ENCODE measurements at regions not wholly inside any gene's neighbourhood (a gene's known extent, or its start where the extent isn't known, plus 50 kb on each side); places are given as distances from the start of the nearest gene placed in this dataset.

- Histone ChIP-seq H3K27me3 (no peaks in the 10 kb centered on the region), H3K9me3 (no peaks in the 10 kb centered on the region), H3K36me3 (replicated peaks in 1 of 2; ENCODE audit: insufficient read depth in 1 of 2, low read depth in 2 of 2) (no peaks in the 10 kb centered on the region), H3K4me3 (no peak overlapping the region), H3K4me1 (no peaks in the 10 kb centered on the region), H3K27ac (no peak overlapping the region)
- 77 to 88% methylated on average over 2 of the region's 2 CpGs for WGBS, 2 donors
- DNase-seq (no peak), ATAC-seq (no peak)
- intact Hi-C loops (cut with DNase I): no loop called here
- no peak for TF ChIP-seq CTCF (IDR thresholded peaks at IDR 0.05)
- no peak for TF ChIP-seq POLR2A (IDR thresholded peaks at IDR 0.05)
These were observed 69.4 kb upstream of the GAP43 start for GRCh38 chr3:115553796-115554486.

GRCh38 chr3:115554487-115554807, 68.9 kb upstream of the GAP43 start:
- no peak for DNase-seq
- Histone ChIP-seq H3K27me3 (no peaks in the 10 kb centered on the region), H3K4me3 (no peak overlapping the region), H3K27ac (no peak overlapping the region), H3K4me1 (no peaks in the 10 kb centered on the region), H3K9me3 (no peaks in the 10 kb centered on the region), H3K36me3 (replicated peaks in 1 of 2; ENCODE audit: insufficient read depth in 1 of 2, low read depth in 2 of 2) (no peaks in the 10 kb centered on the region)
- ATAC-seq: no peak
- intact Hi-C loops (cut with DNase I): no loop called here
- TF ChIP-seq CTCF (IDR thresholded peaks at IDR 0.05) (no peak), POLR2A (IDR thresholded peaks at IDR 0.05) (no peak)

- Histone ChIP-seq H3K4me1 (no peaks in the 10 kb centered on the region), H3K27ac (no peak overlapping the region), H3K27me3 (no peaks in the 10 kb centered on the region), H3K9me3 (no peaks in the 10 kb centered on the region), H3K4me3 (no peak overlapping the region), H3K36me3 (replicated peaks in 1 of 2; ENCODE audit: insufficient read depth in 1 of 2, low read depth in 2 of 2) (no peaks in the 10 kb centered on the region)
- DNase-seq: no peak
- no peak for ATAC-seq
- intact Hi-C loops (cut with DNase I): no loop called here
- WGBS, 2 donors: 48 to 52% methylated on average over 4 of the region's 4 CpGs
- TF ChIP-seq POLR2A (IDR thresholded peaks at IDR 0.05): no peak
- no peak for TF ChIP-seq CTCF (IDR thresholded peaks at IDR 0.05)
These were observed 60.6 kb upstream of the GAP43 start for GRCh38 chr3:115562636-115563267.

GRCh38 chr3:115563984-115564383, 59.3 kb upstream of the GAP43 start:
- WGBS, 2 donors: 75 to 86% methylated on average over 1 of the region's 1 CpG
- intact Hi-C loops (cut with DNase I): no loop called here
- ATAC-seq (no peak), DNase-seq (no peak)
- Histone ChIP-seq H3K36me3 (replicated peaks in 1 of 2; ENCODE audit: insufficient read depth in 1 of 2, low read depth in 2 of 2) (no peaks in the 10 kb centered on the region), H3K9me3 (no peaks in the 10 kb centered on the region), H3K27me3 (no peaks in the 10 kb centered on the region), H3K27ac (no peak overlapping the region), H3K4me1 (no peaks in the 10 kb centered on the region), H3K4me3 (no peak overlapping the region)
- TF ChIP-seq CTCF (IDR thresholded peaks at IDR 0.05) (no peak), POLR2A (IDR thresholded peaks at IDR 0.05) (no peak)

- Histone ChIP-seq H3K9me3 (no peaks in the 10 kb centered on the region), H3K27me3 (no peaks in the 10 kb centered on the region), H3K27ac (no peak overlapping the region), H3K4me3 (no peak overlapping the region), H3K36me3 (replicated peaks in 1 of 2; ENCODE audit: insufficient read depth in 1 of 2, low read depth in 2 of 2) (no peaks in the 10 kb centered on the region), H3K4me1 (no peaks in the 10 kb centered on the region)
- 60 to 64% methylated on average over 1 of the region's 1 CpG for WGBS, 2 donors
- DNase-seq (no peak), ATAC-seq (no peak)
- TF ChIP-seq POLR2A (IDR thresholded peaks at IDR 0.05) (no peak), CTCF (IDR thresholded peaks at IDR 0.05) (no peak)
- intact Hi-C loops (cut with DNase I): no loop called here
These were observed 51.9 kb upstream of the GAP43 start for GRCh38 chr3:115571413-115571812.
